ENCODE measurements at regions not wholly inside any gene's neighbourhood (a gene's known extent, or its start where the extent isn't known, plus 50 kb on each side); places are given as distances from the start of the nearest gene placed in this dataset.
"Not testable (repeated sequence)": the region's sequence is repeated elsewhere in the genome, so short reads cannot be mapped to it uniquely, and the experiment has no call there.

GRCh38 chr5:56383761-56384160 lies 150.6 kb upstream of the ANKRD55 start:
- Histone ChIP-seq H3K36me3 (ENCODE audit: control insufficient read depth, insufficient read depth, low read length) (no peaks in the 10 kb centered on the region), H3K4me1 (ENCODE audit: control insufficient read depth, insufficient read depth, low read length) (no peaks in the 10 kb centered on the region), H3K27ac (ENCODE audit: low read depth, low read length) (no peak overlapping the region), H3K4me3 (ENCODE audit: low read depth, low read length) (no peak overlapping the region), H3K9me3 (ENCODE audit: control insufficient read depth, insufficient read depth, low read length) (no peaks in the 10 kb centered on the region), H3K27me3 (ENCODE audit: control insufficient read depth, insufficient read depth, low read length) (no peaks in the 10 kb centered on the region)
- 92% methylated on average over 9 of the region's 10 CpGs for WGBS (ENCODE audit: insufficient coverage)
- no peak for DNase-seq (ENCODE audit: low read depth in 4 of 6, low spot score in 6 of 6)

GRCh38 chr5:56382896-56383295 lies 149.8 kb upstream of the ANKRD55 start:
- H3K4me3 ChIP-seq (ENCODE audit: low read depth, low read length): no peak overlapping the region
- DNase-seq (ENCODE audit: low read depth in 4 of 6, low spot score in 6 of 6): no peak
- no peaks in the 10 kb centered on the region for H3K9me3 ChIP-seq (ENCODE audit: control insufficient read depth, insufficient read depth, low read length)
- no peaks in the 10 kb centered on the region for H3K36me3 ChIP-seq (ENCODE audit: control insufficient read depth, insufficient read depth, low read length)
- 100% methylated on average over 1 of the region's 1 CpG for WGBS (ENCODE audit: insufficient coverage)
- H3K27ac ChIP-seq (ENCODE audit: low read depth, low read length): no peak overlapping the region
- no peaks in the 10 kb centered on the region for H3K4me1 ChIP-seq (ENCODE audit: control insufficient read depth, insufficient read depth, low read length)
- H3K27me3 ChIP-seq (ENCODE audit: control insufficient read depth, insufficient read depth, low read length): no peaks in the 10 kb centered on the region

GRCh38 chr5:56377573-56377972 lies 144.4 kb upstream of the ANKRD55 start:
- H3K9me3 ChIP-seq (ENCODE audit: control insufficient read depth, insufficient read depth, low read length): peaks cover 3% of the 10 kb centered on the region
- no peak overlapping the region for H3K4me3 ChIP-seq (ENCODE audit: low read depth, low read length)
- no peak overlapping the region for H3K27ac ChIP-seq (ENCODE audit: low read depth, low read length)
- no peaks in the 10 kb centered on the region for H3K36me3 ChIP-seq (ENCODE audit: control insufficient read depth, insufficient read depth, low read length)
- H3K4me1 ChIP-seq (ENCODE audit: control insufficient read depth, insufficient read depth, low read length): peaks cover 4% of the 10 kb centered on the region
- no peaks in the 10 kb centered on the region for H3K27me3 ChIP-seq (ENCODE audit: control insufficient read depth, insufficient read depth, low read length)
- DNase-seq (ENCODE audit: low read depth in 4 of 6, low spot score in 6 of 6): no peak

- no peaks in the 10 kb centered on the region for H3K27me3 ChIP-seq (ENCODE audit: control insufficient read depth, insufficient read depth, low read length)
- H3K36me3 ChIP-seq (ENCODE audit: control insufficient read depth, insufficient read depth, low read length): no peaks in the 10 kb centered on the region
- DNase-seq (ENCODE audit: low read depth in 4 of 6, low spot score in 6 of 6): no peak
- WGBS (ENCODE audit: insufficient coverage): no CpG with 5 or more reads among the region's 2 CpGs
- H3K27ac ChIP-seq (ENCODE audit: low read depth, low read length): no peak overlapping the region
- no peak overlapping the region for H3K4me3 ChIP-seq (ENCODE audit: low read depth, low read length)
- peaks cover 4% of the 10 kb centered on the region for H3K4me1 ChIP-seq (ENCODE audit: control insufficient read depth, insufficient read depth, low read length)
- H3K9me3 ChIP-seq (ENCODE audit: control insufficient read depth, insufficient read depth, low read length): peaks cover 3% of the 10 kb centered on the region
Observed at GRCh38 chr5:56376128-56376527, 143.0 kb upstream of the ANKRD55 start.

- peaks cover 3% of the 10 kb centered on the region for H3K9me3 ChIP-seq (ENCODE audit: control insufficient read depth, insufficient read depth, low read length)
- peaks cover 4% of the 10 kb centered on the region for H3K4me1 ChIP-seq (ENCODE audit: control insufficient read depth, insufficient read depth, low read length)
- WGBS (ENCODE audit: insufficient coverage): 46% methylated on average over 5 of the region's 5 CpGs
- DNase-seq (ENCODE audit: low read depth in 4 of 6, low spot score in 6 of 6): peak in 2 of 6 donors; percentile 26 to 74
- no peak overlapping the region for H3K4me3 ChIP-seq (ENCODE audit: low read depth, low read length)
- no peaks in the 10 kb centered on the region for H3K36me3 ChIP-seq (ENCODE audit: control insufficient read depth, insufficient read depth, low read length)
- H3K27ac ChIP-seq (ENCODE audit: low read depth, low read length): no peak overlapping the region
- H3K27me3 ChIP-seq (ENCODE audit: control insufficient read depth, insufficient read depth, low read length): no peaks in the 10 kb centered on the region
Observed at GRCh38 chr5:56375011-56375410, 141.9 kb upstream of the ANKRD55 start.

- H3K27me3 ChIP-seq (ENCODE audit: control insufficient read depth, insufficient read depth, low read length); H3K9me3 ChIP-seq (ENCODE audit: control insufficient read depth, insufficient read depth, low read length); H3K4me1 ChIP-seq (ENCODE audit: control insufficient read depth, insufficient read depth, low read length); H3K27ac ChIP-seq (ENCODE audit: low read depth, low read length); H3K36me3 ChIP-seq (ENCODE audit: control insufficient read depth, insufficient read depth, low read length); H3K4me3 ChIP-seq (ENCODE audit: low read depth, low read length); DNase-seq (ENCODE audit: low read depth in 4 of 6, low spot score in 6 of 6): not testable (repeated sequence)
- WGBS (ENCODE audit: insufficient coverage): no CpG with 5 or more reads among the region's 31 CpGs
Observed at GRCh38 chr5:56372491-56372890, 139.4 kb upstream of the ANKRD55 start.

GRCh38 chr5:56369361-56369811 lies 136.3 kb upstream of the ANKRD55 start:
- H3K4me3 ChIP-seq (ENCODE audit: low read depth, low read length): no peak overlapping the region
- no peaks in the 10 kb centered on the region for H3K27me3 ChIP-seq (ENCODE audit: control insufficient read depth, insufficient read depth, low read length)
- 93% methylated on average over 3 of the region's 3 CpGs for WGBS (ENCODE audit: insufficient coverage)
- H3K4me1 ChIP-seq (ENCODE audit: control insufficient read depth, insufficient read depth, low read length): no peaks in the 10 kb centered on the region
- no peaks in the 10 kb centered on the region for H3K36me3 ChIP-seq (ENCODE audit: control insufficient read depth, insufficient read depth, low read length)
- peak overlapping the region; percentile 68 for H3K27ac ChIP-seq (ENCODE audit: low read depth, low read length)
- DNase-seq (ENCODE audit: low read depth in 4 of 6, low spot score in 6 of 6): no peak
- H3K9me3 ChIP-seq (ENCODE audit: control insufficient read depth, insufficient read depth, low read length): no peaks in the 10 kb centered on the region

- Histone ChIP-seq H3K4me3 (ENCODE audit: low read depth, low read length) (no peak overlapping the region), H3K27ac (ENCODE audit: low read depth, low read length) (no peak overlapping the region), H3K9me3 (ENCODE audit: control insufficient read depth, insufficient read depth, low read length) (no peaks in the 10 kb centered on the region), H3K4me1 (ENCODE audit: control insufficient read depth, insufficient read depth, low read length) (no peaks in the 10 kb centered on the region), H3K36me3 (ENCODE audit: control insufficient read depth, insufficient read depth, low read length) (no peaks in the 10 kb centered on the region), H3K27me3 (ENCODE audit: control insufficient read depth, insufficient read depth, low read length) (no peaks in the 10 kb centered on the region)
- DNase-seq (ENCODE audit: low read depth in 4 of 6, low spot score in 6 of 6): no peak
- 100% methylated on average over 2 of the region's 2 CpGs for WGBS (ENCODE audit: insufficient coverage)
Observed at GRCh38 chr5:56367748-56368147, 134.6 kb upstream of the ANKRD55 start.

- Histone ChIP-seq H3K27ac (ENCODE audit: low read depth, low read length) (no peak overlapping the region), H3K27me3 (ENCODE audit: control insufficient read depth, insufficient read depth, low read length) (no peaks in the 10 kb centered on the region), H3K36me3 (ENCODE audit: control insufficient read depth, insufficient read depth, low read length) (no peaks in the 10 kb centered on the region), H3K4me3 (ENCODE audit: low read depth, low read length) (no peak overlapping the region), H3K9me3 (ENCODE audit: control insufficient read depth, insufficient read depth, low read length) (no peaks in the 10 kb centered on the region), H3K4me1 (ENCODE audit: control insufficient read depth, insufficient read depth, low read length) (no peaks in the 10 kb centered on the region)
- no peak for DNase-seq (ENCODE audit: low read depth in 4 of 6, low spot score in 6 of 6)
- no CpG with 5 or more reads among the region's 1 CpG for WGBS (ENCODE audit: insufficient coverage)
Observed at GRCh38 chr5:56366986-56367385, 133.9 kb upstream of the ANKRD55 start.

GRCh38 chr5:56361398-56361797 lies 128.3 kb upstream of the ANKRD55 start:
- H3K4me3 ChIP-seq (ENCODE audit: low read depth, low read length): no peak overlapping the region
- no peaks in the 10 kb centered on the region for H3K27me3 ChIP-seq (ENCODE audit: control insufficient read depth, insufficient read depth, low read length)
- no peaks in the 10 kb centered on the region for H3K36me3 ChIP-seq (ENCODE audit: control insufficient read depth, insufficient read depth, low read length)
- no peaks in the 10 kb centered on the region for H3K9me3 ChIP-seq (ENCODE audit: control insufficient read depth, insufficient read depth, low read length)
- H3K27ac ChIP-seq (ENCODE audit: low read depth, low read length): no peak overlapping the region
- no peak for DNase-seq (ENCODE audit: low read depth in 4 of 6, low spot score in 6 of 6)
- H3K4me1 ChIP-seq (ENCODE audit: control insufficient read depth, insufficient read depth, low read length): peaks cover 6% of the 10 kb centered on the region
- WGBS (ENCODE audit: insufficient coverage): no CpG with 5 or more reads among the region's 2 CpGs

Data from spinal cord (tissue), 9 donors.